Ovary (tissue), 7 donors: ENCODE measurements at regions not wholly inside any gene's neighbourhood (a gene's known extent, or its start where the extent isn't known, plus 50 kb on each side); places are given as distances from the start of the nearest gene placed in this dataset.
"Not testable (repeated sequence)": the region's sequence is repeated elsewhere in the genome, so short reads cannot be mapped to it uniquely, and the experiment has no call there.

Experiments
- DNase-seq, 5 donors: peaks; one replicate each; pipeline ENCODE4 v3.0.0-alpha.2; 2019 to 2020
- H3K27ac ChIP-seq, 2 donors: fragments of 200-600 bp; one replicate each; pipeline versions ENCODE4 v1.5.1 to v1.8.0; 2019 to 2022
- H3K27me3 ChIP-seq: fragments of 200-600 bp; one replicate; pipeline ENCODE4 v1.8.0; 2022
- H3K36me3 ChIP-seq: fragments of 200-600 bp; sonication (generic); one replicate; pipeline ENCODE4 v1.5.1; 2019
- H3K4me1 ChIP-seq: one replicate; pipeline ENCODE4 v1.8.1; 2013; ENCODE audit warnings: mild to moderate bottlenecking, moderate library complexity; ENCODE audit not compliant: insufficient read depth
- H3K4me3 ChIP-seq: fragments of 200-600 bp; sonication (generic); one replicate; pipeline ENCODE4 v1.5.1; 2017
- H3K9me3 ChIP-seq, 2 donors: fragments of 200-600 bp in 1 of 2; sonication (generic) in 1 of 2; one replicate each; pipeline versions ENCODE4 v1.5.1 to v1.8.1; 2013 to 2019; ENCODE audit warnings: mild to moderate bottlenecking in 1 of 2, moderate library complexity in 1 of 2
- EP300 ChIP-seq: sonication (generic); formaldehyde crosslinking; IDR thresholded peaks from one replicate; pipeline ENCODE4 v1.6.1; 2017; ENCODE audit warnings: antibody characterized with exemption
- POLR2A ChIP-seq: fragments of 450-650 bp; IDR thresholded peaks from one replicate; pipeline ENCODE4 v1.6.1; 2017; ENCODE audit warnings: antibody characterized with exemption, mild to moderate bottlenecking, moderate library complexity
- WGBS, 3 donors: extraction: QIAGEN DNeasy Blood & Tissue Kit in 1 of 3; methylation state at CpG; one replicate each; pipeline versions ENCODE4 v1.1.5 to v1.1.7; 2013 to 2017; 5-methylcytosine and 5-hydroxymethylcytosine counted together
- intact Hi-C, 4 donors: fragments of 100-400 bp; cut with DNase I; formaldehyde crosslinking; loops; one replicate each; pipeline versions ENCODE4 v1.11.0 to v1.15.1; 2022 to 2023
- TF ChIP-seq, protein P1 (sequence below), 3 donors: fragments of 450-650 bp in 2 of 3; fragments of 200-600 bp in 1 of 3; IDR thresholded peaks; one replicate each; pipeline versions ENCODE4 v1.5.1 to v1.8.0; 2016 to 2022; ENCODE audit warnings: antibody characterized with exemption in 3 of 3, mild to moderate bottlenecking in 1 of 3
- donor health status: DM: no; HTN: no; CAD: no; lungs with moderate emphysema.
- donor health status: DM: no; HTN: no; CAD: no.
- donor health status: Bipolar disorder and iron deficiency.
- donor health status: DM: no; HTN: no; CAD: no.
- donor health status: DM: yes; HTN: yes; CAD: no.

DNA sequence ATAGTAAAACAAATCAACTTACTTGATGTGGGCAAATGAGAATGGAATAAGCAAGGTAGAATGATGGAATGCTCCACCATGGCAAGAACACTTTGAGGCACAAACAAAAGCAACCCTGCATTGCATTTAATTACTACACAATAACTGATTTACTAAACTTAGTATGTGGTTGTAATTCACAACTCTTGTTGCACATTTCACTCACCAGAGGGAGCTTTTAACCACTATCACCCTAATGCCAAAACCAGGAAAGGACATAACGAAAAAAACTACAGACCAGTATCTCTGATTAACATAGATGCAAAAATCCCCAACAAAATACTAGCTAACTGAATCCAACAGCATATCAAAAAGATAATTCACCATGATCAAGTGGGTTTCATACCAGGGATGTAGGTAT is 659.8 kb downstream of the CPS1 start:
- no peak for TF ChIP-seq POLR2A
- TF ChIP-seq, protein P1, sequence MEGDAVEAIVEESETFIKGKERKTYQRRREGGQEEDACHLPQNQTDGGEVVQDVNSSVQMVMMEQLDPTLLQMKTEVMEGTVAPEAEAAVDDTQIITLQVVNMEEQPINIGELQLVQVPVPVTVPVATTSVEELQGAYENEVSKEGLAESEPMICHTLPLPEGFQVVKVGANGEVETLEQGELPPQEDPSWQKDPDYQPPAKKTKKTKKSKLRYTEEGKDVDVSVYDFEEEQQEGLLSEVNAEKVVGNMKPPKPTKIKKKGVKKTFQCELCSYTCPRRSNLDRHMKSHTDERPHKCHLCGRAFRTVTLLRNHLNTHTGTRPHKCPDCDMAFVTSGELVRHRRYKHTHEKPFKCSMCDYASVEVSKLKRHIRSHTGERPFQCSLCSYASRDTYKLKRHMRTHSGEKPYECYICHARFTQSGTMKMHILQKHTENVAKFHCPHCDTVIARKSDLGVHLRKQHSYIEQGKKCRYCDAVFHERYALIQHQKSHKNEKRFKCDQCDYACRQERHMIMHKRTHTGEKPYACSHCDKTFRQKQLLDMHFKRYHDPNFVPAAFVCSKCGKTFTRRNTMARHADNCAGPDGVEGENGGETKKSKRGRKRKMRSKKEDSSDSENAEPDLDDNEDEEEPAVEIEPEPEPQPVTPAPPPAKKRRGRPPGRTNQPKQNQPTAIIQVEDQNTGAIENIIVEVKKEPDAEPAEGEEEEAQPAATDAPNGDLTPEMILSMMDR (IDR thresholded peaks at IDR 0.05): no peak
- no peak for TF ChIP-seq EP300
- Histone ChIP-seq H3K4me3 (no peak overlapping the region), H3K27ac (no peak overlapping the region), H3K4me1 (no peaks in the 10 kb centered on the region), H3K9me3 (no peaks in the 10 kb centered on the region), H3K36me3 (no peaks in the 10 kb centered on the region), H3K27me3 (no peaks in the 10 kb centered on the region)
- no peak for DNase-seq
- intact Hi-C loops: no loop called here
- 22 to 27% (median 25%) methylated on average over 1 of the region's 1 CpG for WGBS, 3 donors

DNA sequence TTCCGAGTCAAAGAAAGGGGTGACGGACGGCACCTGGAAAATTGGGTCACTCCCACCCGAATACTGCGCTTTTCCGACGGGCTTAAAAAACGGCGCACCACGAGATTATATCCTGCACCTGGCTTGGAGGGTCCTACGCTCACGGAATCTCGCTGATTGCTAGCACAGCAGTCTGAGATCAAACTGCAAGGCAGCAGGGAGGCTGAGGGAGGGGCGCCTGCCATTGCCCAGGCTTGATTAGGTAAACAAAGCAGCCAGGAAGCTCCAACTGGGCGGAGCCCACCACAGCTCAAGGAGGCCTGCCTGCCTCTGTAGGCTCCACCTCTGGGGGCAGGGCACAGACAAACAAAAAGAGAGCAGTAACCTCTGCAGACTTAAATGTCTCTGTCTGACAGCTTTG is 663.1 kb downstream of the CPS1 start:
- H3K4me1 ChIP-seq, H3K4me3 ChIP-seq, H3K27ac ChIP-seq, intact Hi-C loops, DNase-seq, H3K27me3 ChIP-seq, H3K9me3 ChIP-seq, H3K36me3 ChIP-seq: not testable (repeated sequence)
- 90 to 95% (median 92%) methylated on average over 12 to 15 of the region's 15 CpGs for WGBS, 3 donors

DNA sequence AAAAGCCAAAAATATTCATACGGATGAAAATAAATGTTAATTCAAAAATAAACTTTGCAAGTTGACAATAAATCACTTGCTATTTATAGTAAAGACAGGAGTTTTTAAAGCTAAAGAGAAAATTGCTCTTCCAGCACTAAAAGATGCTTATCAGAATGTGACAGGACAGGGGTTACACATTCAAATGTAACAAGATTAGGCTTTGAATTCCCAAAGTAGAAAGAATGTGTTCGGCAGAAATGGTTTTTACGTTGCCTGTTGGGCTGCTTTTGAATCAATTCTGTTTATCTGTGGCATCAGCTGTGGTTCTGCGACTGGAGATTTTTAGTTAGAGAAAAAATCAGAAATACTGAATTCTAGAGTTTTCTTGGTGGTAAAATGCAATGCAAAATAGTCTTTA is 669.4 kb downstream of the CPS1 start:
- intact Hi-C loops: no loop called here
- Histone ChIP-seq H3K4me3 (no peak overlapping the region), H3K27ac (no peak overlapping the region), H3K36me3 (no peaks in the 10 kb centered on the region), H3K4me1 (no peaks in the 10 kb centered on the region), H3K9me3 (no peaks in the 10 kb centered on the region), H3K27me3 (no peaks in the 10 kb centered on the region)
- DNase-seq: no peak
- TF ChIP-seq, protein P1 (IDR thresholded peaks at IDR 0.05): no peak
- TF ChIP-seq EP300 (no peak), POLR2A (no peak)
- 39 to 53% (median 44%) methylated on average over 4 of the region's 4 CpGs for WGBS, 3 donors

DNA sequence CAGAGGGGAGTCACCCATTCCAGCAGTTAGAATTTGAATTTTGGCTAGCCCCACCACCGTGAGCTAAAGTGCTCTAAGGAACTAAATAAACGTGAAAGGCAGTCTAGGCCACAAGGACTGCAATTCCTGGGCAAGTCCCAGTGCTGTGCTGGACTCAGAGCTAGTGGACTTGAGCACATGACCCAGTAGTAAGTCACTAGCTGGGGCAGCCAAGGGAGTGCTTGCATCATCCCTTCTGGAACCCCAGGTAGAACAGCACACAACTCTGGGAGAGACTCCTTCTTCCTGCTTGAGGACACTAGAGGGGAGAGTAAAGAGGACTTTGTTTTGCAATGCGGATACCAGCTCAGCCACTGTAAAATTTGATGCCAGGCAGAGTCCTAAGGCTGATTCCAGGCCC is 672.2 kb downstream of the CPS1 start:
- Histone ChIP-seq H3K9me3 (no peaks in the 10 kb centered on the region), H3K27me3 (no peaks in the 10 kb centered on the region), H3K36me3 (no peaks in the 10 kb centered on the region), H3K27ac (no peak overlapping the region), H3K4me3 (no peak overlapping the region), H3K4me1 (no peaks in the 10 kb centered on the region)
- TF ChIP-seq POLR2A (no peak), EP300 (no peak)
- TF ChIP-seq, protein P1 (IDR thresholded peaks at IDR 0.05): no peak
- intact Hi-C loops: no loop called here
- no peak for DNase-seq
- WGBS, 3 donors: 75 to 87% (median 77%) methylated on average over 3 of the region's 3 CpGs

DNA sequence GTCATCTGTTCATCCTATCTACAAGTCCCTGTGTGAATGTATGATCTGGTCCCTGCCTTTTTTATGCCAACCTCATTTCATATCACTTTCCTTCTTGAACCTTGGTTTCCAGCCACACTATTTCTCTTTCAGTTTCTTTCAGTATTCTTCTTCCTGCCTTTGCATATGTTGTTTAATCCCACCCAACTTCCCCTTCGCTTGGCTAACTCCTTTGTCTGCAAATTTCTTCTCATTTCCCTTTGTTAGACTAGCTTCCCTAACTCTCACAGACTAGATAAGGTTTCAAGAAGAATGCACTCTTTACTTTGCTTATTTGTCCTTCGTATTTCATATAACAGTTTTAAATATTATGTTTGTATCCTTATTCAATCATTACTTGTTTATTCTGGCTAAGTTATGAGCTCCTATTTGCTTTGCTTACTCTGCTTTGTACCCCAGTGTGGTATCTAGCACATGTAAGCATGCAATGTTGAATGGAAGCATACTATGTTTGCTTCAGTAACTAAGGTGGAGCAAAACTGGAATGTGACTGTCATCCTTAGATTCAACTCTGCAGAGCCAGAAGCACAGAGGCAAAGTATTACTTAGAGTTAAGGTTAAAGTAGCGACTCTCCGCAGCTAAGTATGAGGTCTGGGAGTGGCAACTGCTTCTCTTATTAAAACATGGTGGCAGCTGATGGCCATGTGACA is 681.3 kb downstream of the CPS1 start:
- Histone ChIP-seq H3K27ac (no peak overlapping the region), H3K4me1 (no peaks in the 10 kb centered on the region), H3K9me3 (no peaks in the 10 kb centered on the region), H3K36me3 (no peaks in the 10 kb centered on the region), H3K27me3 (no peaks in the 10 kb centered on the region), H3K4me3 (no peak overlapping the region)
- WGBS, 3 donors: 80 to 86% (median 85%) methylated on average over 4 of the region's 4 CpGs
- no peak for DNase-seq
- intact Hi-C loops: no loop called here
- no peak for TF ChIP-seq EP300
- TF ChIP-seq, protein P1 (IDR thresholded peaks at IDR 0.05): no peak
- TF ChIP-seq POLR2A: no peak
